Thyroid gland (tissue), 4 donors: ENCODE measurements at regions not wholly inside any gene's neighbourhood (a gene's known extent, or its start where the extent isn't known, plus 50 kb on each side); places are given as distances from the start of the nearest gene placed in this dataset.

Source experiments
- DNase-seq, 2 donors: peaks; one replicate each; pipeline ENCODE4 v3.0.0-alpha.2; 2019
- H3K27ac ChIP-seq, 3 donors: fragments of 200-600 bp; sonication (generic); 1 replicate in 2 of 3; 2 replicates in 1 of 3; pipeline ENCODE4 v1.5.1; 2016 to 2019; ENCODE audit warnings: mild to moderate bottlenecking in 1 of 3, moderate library complexity in 1 of 3
- H3K27me3 ChIP-seq: fragments of 200-600 bp; sonication (generic); one replicate; pipeline ENCODE4 v1.5.1; 2019
- H3K36me3 ChIP-seq, 2 donors: fragments of 200-600 bp; sonication (generic); one replicate each; pipeline ENCODE4 v1.5.1; 2016 to 2019
- H3K4me1 ChIP-seq, 2 donors: fragments of 200-600 bp; sonication (generic); one replicate each; pipeline ENCODE4 v1.5.1; 2017 to 2019
- H3K4me3 ChIP-seq, 3 donors: fragments of 200-600 bp; sonication (generic); replicated peaks in 1 of 3; 1 replicate in 2 of 3; 2 replicates in 1 of 3; pipeline ENCODE4 v1.5.1; 2016; ENCODE audit warnings: mild to moderate bottlenecking in 1 of 3
- H3K9me3 ChIP-seq: fragments of 200-600 bp; sonication (generic); one replicate; pipeline ENCODE4 v1.5.1; 2017
- CTCF ChIP-seq, 6 experiments: fragments of 200-600 bp in 3 of 6; fragments of 450-650 bp in 3 of 6; sonication (generic) in 3 of 6; IDR thresholded peaks; one replicate each; pipeline ENCODE4 v1.5.1; 2016 to 2019; ENCODE audit warnings: antibody characterized with exemption in 6 of 6, mild to moderate bottlenecking in 2 of 6, inconsistent platforms in 1 of 6, moderate library complexity in 1 of 6
- POLR2A ChIP-seq, 2 donors: fragments of 450-650 bp; IDR thresholded peaks; one replicate each; pipeline ENCODE4 v1.6.1; 2017; ENCODE audit warnings: antibody characterized with exemption in 2 of 2, mild to moderate bottlenecking in 2 of 2, moderate library complexity in 1 of 2
- WGBS, 2 donors: methylation state at CpG; one replicate each; pipeline ENCODE4 v1.1.5; 2017; 5-methylcytosine and 5-hydroxymethylcytosine counted together
- intact Hi-C: fragments of 100-400 bp; cut with DNase I; formaldehyde crosslinking; loops from one replicate; pipeline ENCODE4 v1.15.1; 2023

GRCh38 chr2:236787885-236788284 lies 218.3 kb downstream of the ACKR3 start:
- intact Hi-C loops = no loop called here
- WGBS, 2 donors = 53 to 59% methylated on average over 7 of the region's 7 CpGs
- Histone ChIP-seq H3K36me3 (no peaks in the 10 kb centered on the region), H3K4me1 (peaks cover 2 to 4% of the 10 kb centered on the region in 2 donors), H3K9me3 (no peaks in the 10 kb centered on the region), H3K4me3 (no peak overlapping the region), H3K27ac (peak overlapping the region in 1 of 3 donors; percentile 23), H3K27me3 (no peaks in the 10 kb centered on the region)
- TF ChIP-seq POLR2A (IDR thresholded peaks at IDR 0.05) = no peak
- no peak for TF ChIP-seq CTCF (IDR thresholded peaks at IDR 0.05)
- no peak for DNase-seq

GRCh38 chr2:236790963-236791362 lies 221.3 kb downstream of the ACKR3 start:
- Histone ChIP-seq H3K36me3 (no peaks in the 10 kb centered on the region), H3K27me3 (no peaks in the 10 kb centered on the region), H3K4me1 (peaks cover 9 to 17% of the 10 kb centered on the region in 2 donors), H3K4me3 (no peak overlapping the region), H3K27ac (no peak overlapping the region), H3K9me3 (no peaks in the 10 kb centered on the region)
- TF ChIP-seq CTCF (IDR thresholded peaks at IDR 0.05) (no peak), POLR2A (IDR thresholded peaks at IDR 0.05) (no peak)
- no peak for DNase-seq
- intact Hi-C loops = no loop called here
- WGBS, 2 donors = 83 to 85% methylated on average over 6 of the region's 6 CpGs

GRCh38 chr2:236793023-236794011 lies 223.7 kb downstream of the ACKR3 start:
- intact Hi-C loops = no loop called here

GRCh38 chr2:236794176-236794957 lies 224.7 kb downstream of the ACKR3 start:
- peaks cover 9 to 17% of the 10 kb centered on the region in 2 donors for H3K4me1 ChIP-seq
- WGBS, 2 donors = 36 to 48% methylated on average over 14 of the region's 14 CpGs
- intact Hi-C loops = no loop called here
- H3K27me3 ChIP-seq = no peaks in the 10 kb centered on the region
- no peaks in the 10 kb centered on the region for H3K36me3 ChIP-seq
- TF ChIP-seq CTCF (IDR thresholded peaks at IDR 0.05) = no peak
- TF ChIP-seq POLR2A (IDR thresholded peaks at IDR 0.05) = no peak
- no peaks in the 10 kb centered on the region for H3K9me3 ChIP-seq
- peak overlapping the region in 2 of 3 donors; percentile 60 to 62 for H3K27ac ChIP-seq
- no peak overlapping the region for H3K4me3 ChIP-seq
- DNase-seq = peak; percentile 73 to 80

More at GRCh38 chr2:236793023-236794011, 223.7 kb downstream of the ACKR3 start:
- H3K4me1 ChIP-seq = peaks cover 9 to 17% of the 10 kb centered on the region in 2 donors
- H3K4me3 ChIP-seq = no peak overlapping the region
- 81 to 88% methylated on average over 26 to 27 of the region's 37 CpGs for WGBS, 2 donors
- DNase-seq = no peak
- no peaks in the 10 kb centered on the region for H3K9me3 ChIP-seq
- no peaks in the 10 kb centered on the region for H3K36me3 ChIP-seq
- no peak for TF ChIP-seq POLR2A (IDR thresholded peaks at IDR 0.05)
- TF ChIP-seq CTCF (IDR thresholded peaks at IDR 0.05) = no peak
- H3K27ac ChIP-seq = peak overlapping the region in 2 of 3 donors; percentile 60 to 62
- H3K27me3 ChIP-seq = no peaks in the 10 kb centered on the region
